RWPE2 (cell line): ENCODE measurements at regions not wholly inside any gene's neighbourhood (a gene's known extent, or its start where the extent isn't known, plus 50 kb on each side); places are given as distances from the start of the nearest gene placed in this dataset.

ENCODE experiments used
- ATAC-seq: fragments of 200-7000 bp; cut with Tn5 transposase; 3 replicates; pipeline ENCODE4 v1.9.1; 2021; ENCODE audit warnings: low read depth
- DNase-seq: peaks from one replicate; pipeline ENCODE4 v3.0.0-alpha.2; 2020; ENCODE audit warnings: low spot score
- H3K27ac ChIP-seq: fragments of 450-650 bp; 2 replicates; pipeline ENCODE4 v1.5.1; 2017; ENCODE audit warnings: mild to moderate bottlenecking; ENCODE audit not compliant: poor library complexity, severe bottlenecking
- H3K27me3 ChIP-seq: fragments of 250-450 bp; sonication (Bioruptor Pico); 2 replicates; pipeline ENCODE4 v1.5.1; 2021; ENCODE audit warnings: mild to moderate bottlenecking, moderate library complexity; ENCODE audit not compliant: insufficient read depth, poor library complexity, severe bottlenecking
- H3K36me3 ChIP-seq: fragments of 250-450 bp; sonication (Bioruptor Pico); 2 replicates; pipeline ENCODE4 v1.5.1; 2020; ENCODE audit warnings: low read depth, mild to moderate bottlenecking, moderate library complexity
- H3K4me1 ChIP-seq: fragments of 250-450 bp; sonication (Bioruptor Pico); 2 replicates; pipeline ENCODE4 v1.5.1; 2021; ENCODE audit warnings: mild to moderate bottlenecking, moderate library complexity; ENCODE audit not compliant: insufficient read depth, poor library complexity, severe bottlenecking
- H3K4me3 ChIP-seq: fragments of 250-450 bp; sonication (Bioruptor Pico); 2 replicates; pipeline ENCODE4 v1.5.1; 2021; ENCODE audit warnings: mild to moderate bottlenecking, moderate library complexity; ENCODE audit not compliant: severe bottlenecking
- H3K9me3 ChIP-seq: fragments of 250-450 bp; sonication (Bioruptor Pico); 2 replicates; pipeline ENCODE4 v1.5.1; 2021; ENCODE audit warnings: mild to moderate bottlenecking, moderate library complexity; ENCODE audit not compliant: severe bottlenecking
- TF ChIP-seq, protein P1 (sequence below): fragments of 450-650 bp; IDR thresholded peaks from one replicate; pipeline ENCODE4 v1.5.1; 2017; ENCODE audit warnings: mild to moderate bottlenecking, moderate library complexity; ENCODE audit not compliant: poor library complexity, severe bottlenecking

DNA sequence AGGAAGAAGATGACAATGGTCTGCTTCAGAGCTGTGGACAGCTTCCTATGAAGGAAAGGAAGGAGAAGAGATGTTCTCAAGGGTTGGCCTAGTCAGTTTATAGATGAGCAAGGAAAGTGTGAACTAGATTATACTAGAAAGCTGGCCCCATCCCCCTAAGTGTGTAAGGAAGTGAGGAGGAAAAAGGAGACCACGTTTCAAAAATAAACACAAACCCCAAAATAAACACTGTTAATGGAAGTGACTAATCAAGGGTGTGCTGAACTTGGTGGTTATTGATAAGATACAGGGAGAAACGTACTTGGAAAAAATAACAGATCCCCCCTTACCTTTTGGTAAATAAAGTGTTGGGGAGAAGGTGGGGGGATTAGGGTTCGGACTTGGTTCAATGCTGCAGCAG is 267.1 kb downstream of the SOX9 start:
- H3K9me3 ChIP-seq, result no peaks in the 10 kb centered on the region
- H3K4me1 ChIP-seq, result peaks cover 68% of the 10 kb centered on the region
- no peaks in the 10 kb centered on the region for H3K36me3 ChIP-seq
- ATAC-seq (no peak), DNase-seq (no peak)
- H3K27ac ChIP-seq, result peak overlapping the region; percentile 89
- no peaks in the 10 kb centered on the region for H3K27me3 ChIP-seq
- no peak overlapping the region for H3K4me3 ChIP-seq
- TF ChIP-seq, protein P1, sequence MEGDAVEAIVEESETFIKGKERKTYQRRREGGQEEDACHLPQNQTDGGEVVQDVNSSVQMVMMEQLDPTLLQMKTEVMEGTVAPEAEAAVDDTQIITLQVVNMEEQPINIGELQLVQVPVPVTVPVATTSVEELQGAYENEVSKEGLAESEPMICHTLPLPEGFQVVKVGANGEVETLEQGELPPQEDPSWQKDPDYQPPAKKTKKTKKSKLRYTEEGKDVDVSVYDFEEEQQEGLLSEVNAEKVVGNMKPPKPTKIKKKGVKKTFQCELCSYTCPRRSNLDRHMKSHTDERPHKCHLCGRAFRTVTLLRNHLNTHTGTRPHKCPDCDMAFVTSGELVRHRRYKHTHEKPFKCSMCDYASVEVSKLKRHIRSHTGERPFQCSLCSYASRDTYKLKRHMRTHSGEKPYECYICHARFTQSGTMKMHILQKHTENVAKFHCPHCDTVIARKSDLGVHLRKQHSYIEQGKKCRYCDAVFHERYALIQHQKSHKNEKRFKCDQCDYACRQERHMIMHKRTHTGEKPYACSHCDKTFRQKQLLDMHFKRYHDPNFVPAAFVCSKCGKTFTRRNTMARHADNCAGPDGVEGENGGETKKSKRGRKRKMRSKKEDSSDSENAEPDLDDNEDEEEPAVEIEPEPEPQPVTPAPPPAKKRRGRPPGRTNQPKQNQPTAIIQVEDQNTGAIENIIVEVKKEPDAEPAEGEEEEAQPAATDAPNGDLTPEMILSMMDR, result no peak

DNA sequence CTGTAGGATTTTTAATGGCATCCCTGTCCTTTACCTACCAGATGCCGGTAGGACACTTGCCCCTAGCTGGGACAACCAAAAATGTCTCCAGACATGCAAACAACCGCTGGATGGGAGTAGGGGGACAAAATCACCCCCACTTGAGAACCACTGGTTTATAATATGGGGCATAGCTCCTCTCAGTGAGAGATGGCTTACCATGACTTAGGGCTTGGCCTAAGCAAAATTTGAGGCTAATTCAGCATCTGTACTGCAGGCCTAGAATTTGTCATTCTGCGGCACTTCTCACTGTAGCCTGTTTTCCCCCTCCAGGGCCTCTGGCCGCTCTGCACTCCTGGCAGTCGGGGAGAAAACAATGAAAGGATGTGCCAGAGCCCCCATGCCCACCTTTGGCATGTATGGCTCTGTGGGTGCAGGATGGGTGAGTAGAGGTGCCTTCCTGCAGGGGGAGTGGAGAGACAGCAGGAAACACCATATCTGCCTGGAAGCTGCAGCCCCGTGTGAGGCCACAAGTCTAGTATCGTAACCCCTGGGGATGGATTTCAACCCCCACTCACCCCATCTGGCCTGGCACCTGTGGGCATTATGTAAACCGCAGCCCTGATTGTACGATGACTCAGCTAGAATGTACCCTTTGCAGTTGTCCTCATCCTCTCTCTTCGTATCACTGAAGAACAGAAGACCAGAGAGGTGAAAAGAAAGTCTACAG is 268.1 kb downstream of the SOX9 start:
- Histone ChIP-seq H3K9me3 (no peaks in the 10 kb centered on the region), H3K27me3 (no peaks in the 10 kb centered on the region), H3K27ac (peak overlapping the region; percentile 89), H3K4me3 (no peak overlapping the region), H3K36me3 (no peaks in the 10 kb centered on the region), H3K4me1 (peaks cover 78% of the 10 kb centered on the region)
- peak; percentile 28 for ATAC-seq
- DNase-seq, result peak; percentile 85
- TF ChIP-seq, protein P1, result peak; percentile 70

DNA sequence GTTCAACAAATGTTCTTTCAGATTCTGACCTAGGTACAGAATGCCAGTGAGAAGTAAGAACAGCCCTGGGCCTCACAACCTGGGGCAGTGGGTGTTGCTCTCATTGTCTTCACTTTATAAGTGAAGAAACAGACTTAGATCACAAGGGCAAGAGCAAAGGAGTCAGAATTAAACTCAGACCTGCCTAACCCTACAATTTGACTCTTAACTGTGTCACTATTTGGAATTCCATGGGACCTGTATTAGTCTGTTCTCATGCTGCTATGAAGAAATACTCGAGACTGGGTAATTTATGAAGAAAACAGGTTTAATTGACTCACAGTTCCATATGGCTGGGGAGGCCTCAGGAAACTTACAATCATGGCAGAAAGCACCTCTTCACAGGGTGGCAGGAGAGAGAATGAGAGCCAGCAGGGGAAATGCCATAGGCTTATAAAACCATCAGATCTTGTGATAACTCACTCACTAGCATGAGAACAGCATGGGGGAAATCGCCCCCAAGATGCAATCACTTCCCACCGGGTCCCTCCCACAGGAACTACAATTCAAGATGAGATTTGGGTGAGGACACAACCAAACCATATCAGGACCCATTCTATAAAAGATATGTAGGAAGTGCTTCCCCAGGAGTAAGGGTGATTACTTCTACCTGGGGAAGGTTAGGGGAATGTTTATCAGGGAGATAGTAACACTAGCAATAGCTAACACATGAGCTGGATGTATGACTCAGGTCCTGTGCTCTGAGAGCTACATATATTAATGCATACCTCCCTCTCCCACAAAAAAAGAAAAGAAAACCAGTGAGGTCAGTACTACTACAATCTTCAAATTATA is 270.1 kb downstream of the SOX9 start:
- H3K4me3 ChIP-seq, result no peak overlapping the region
- no peaks in the 10 kb centered on the region for H3K36me3 ChIP-seq
- DNase-seq, result no peak
- H3K4me1 ChIP-seq, result peaks cover 78% of the 10 kb centered on the region
- peak; percentile 69 for ATAC-seq
- peak overlapping the region; percentile 89 for H3K27ac ChIP-seq
- TF ChIP-seq, protein P1, result no peak
- no peaks in the 10 kb centered on the region for H3K9me3 ChIP-seq
- no peaks in the 10 kb centered on the region for H3K27me3 ChIP-seq

DNA sequence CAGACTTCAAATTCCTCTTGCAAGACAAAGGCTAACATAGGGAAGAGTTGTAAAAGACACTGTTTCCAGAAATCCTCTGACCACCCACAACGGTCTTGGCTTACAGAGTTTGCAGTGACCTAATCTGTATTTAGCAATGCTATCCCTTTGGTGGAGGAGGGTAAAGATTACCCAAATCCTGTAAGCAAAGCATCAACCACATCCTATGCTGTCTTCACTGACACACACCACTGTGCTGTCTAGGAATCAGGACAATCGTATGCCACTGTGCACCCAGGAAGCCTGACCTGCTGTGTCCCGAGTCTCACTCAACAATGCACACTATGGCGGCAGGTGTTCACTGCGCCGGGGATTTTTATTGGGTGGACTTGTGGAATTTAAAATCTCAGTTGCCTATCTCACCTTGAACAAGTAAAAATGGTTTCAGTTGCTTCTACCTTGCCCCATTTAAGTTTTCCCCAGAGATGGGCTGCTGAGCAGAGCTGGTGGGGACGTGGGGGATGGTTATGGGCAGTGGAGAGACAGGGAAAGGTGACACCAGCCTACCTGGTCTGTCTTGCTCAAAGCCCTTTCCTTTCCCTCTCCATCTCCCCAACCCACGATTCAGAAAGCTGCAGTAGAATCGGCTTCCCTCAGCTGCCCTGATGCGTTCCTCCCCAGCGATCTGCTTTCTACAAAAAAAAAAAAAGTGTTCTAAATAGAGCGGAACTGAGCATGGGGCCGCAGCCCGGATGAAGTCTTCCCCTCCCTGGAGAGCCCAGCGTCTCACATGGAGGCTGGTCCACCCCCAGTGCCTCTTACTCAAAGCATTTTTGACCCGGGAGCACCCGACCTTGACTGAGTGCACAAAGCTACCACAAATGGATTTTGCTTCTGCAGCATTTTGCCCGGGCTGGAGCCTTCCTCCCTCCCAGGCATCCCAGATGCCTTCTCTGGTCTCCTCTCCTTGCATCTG is 271.5 kb downstream of the SOX9 start:
- no peaks in the 10 kb centered on the region for H3K9me3 ChIP-seq
- no peaks in the 10 kb centered on the region for H3K27me3 ChIP-seq
- H3K4me3 ChIP-seq, result no peak overlapping the region
- TF ChIP-seq, protein P1, result no peak
- DNase-seq (no peak), ATAC-seq (peak; percentile 8; the same call in 1 of the 3 replicates)
- H3K36me3 ChIP-seq, result no peaks in the 10 kb centered on the region
- H3K4me1 ChIP-seq, result peaks cover 63% of the 10 kb centered on the region
- peak overlapping the region; percentile 89 for H3K27ac ChIP-seq
